Stimulated activated naive B cell treated with anti-CD40 and anti-IgM and Interleukin-4, amounts not matched to agents 10 μg/mL and 1 μg/mL and 100 μg/mL, for 72 hours (primary cell): ENCODE measurements at regions not wholly inside any gene's neighbourhood (a gene's known extent, or its start where the extent isn't known, plus 50 kb on each side); places are given as distances from the start of the nearest gene placed in this dataset.
"Not testable (repeated sequence)": the region's sequence is repeated elsewhere in the genome, so short reads cannot be mapped to it uniquely, and the experiment has no call there.

ENCODE experiments used
- ATAC-seq, 2 donors: fragments of 150-1000 bp; cut with Tn5 transposase; replicated peaks; 2 replicates each; pipeline ENCODE4 v1.10.0; 2021; ENCODE audit warnings: moderate library complexity in 1 of 2
- DNase-seq: peaks from one replicate; pipeline ENCODE4 v3.0.0; 2021
- H3K27ac Mint-ChIP-seq: one replicate; pipeline ENCODE4 v1.8.0; 2022; ENCODE audit warnings: mild to moderate bottlenecking, mixed read lengths
- H3K27me3 Mint-ChIP-seq, 2 donors: one replicate each; pipeline ENCODE4 v1.8.0; 2022; ENCODE audit warnings: mixed read lengths in 2 of 2
- H3K36me3 Mint-ChIP-seq, 2 donors: one replicate each; pipeline ENCODE4 v1.8.0; 2022; ENCODE audit warnings: mixed read lengths in 2 of 2, mild to moderate bottlenecking in 1 of 2
- H3K4me1 Mint-ChIP-seq, 2 donors: one replicate each; pipeline ENCODE4 v1.8.0; 2022; ENCODE audit warnings: mixed read lengths in 2 of 2, mild to moderate bottlenecking in 1 of 2
- H3K4me3 Mint-ChIP-seq, 2 donors: one replicate each; pipeline ENCODE4 v1.8.0; 2022; ENCODE audit warnings: mild to moderate bottlenecking in 2 of 2, mixed read lengths in 2 of 2, moderate library complexity in 1 of 2
- H3K9me3 Mint-ChIP-seq, 2 donors: one replicate each; pipeline ENCODE4 v1.8.0; 2022; ENCODE audit warnings: mixed read lengths in 2 of 2, mild to moderate bottlenecking in 1 of 2

DNA sequence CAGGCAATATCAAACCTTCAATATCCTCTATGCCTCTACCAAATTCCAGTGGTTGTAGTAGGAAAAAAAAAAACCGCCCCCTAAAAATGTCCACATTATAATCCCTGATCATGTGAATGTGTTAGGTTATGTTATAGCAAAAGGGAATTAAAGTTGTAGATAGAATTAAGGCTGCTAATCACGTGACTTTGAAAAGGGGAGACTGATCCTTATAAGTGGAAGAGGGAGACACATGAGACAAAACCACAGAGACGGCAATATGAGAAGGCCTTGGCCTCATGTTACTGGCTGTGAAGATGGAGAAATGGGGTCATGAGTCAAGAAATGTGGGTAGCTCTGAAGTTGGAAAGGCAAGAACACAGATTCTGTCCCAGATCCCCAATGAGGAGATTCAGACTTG, 1711.3 kb downstream of the KHDRBS2 start:
- not testable (repeated sequence) for H3K27ac Mint-ChIP-seq, H3K36me3 Mint-ChIP-seq, H3K27me3 Mint-ChIP-seq, ATAC-seq, H3K4me3 Mint-ChIP-seq, H3K4me1 Mint-ChIP-seq, DNase-seq
- H3K9me3 Mint-ChIP-seq, result peaks cover 13 to 17% of the 10 kb centered on the region in 2 donors

- ATAC-seq, DNase-seq, H3K4me1 Mint-ChIP-seq, H3K27ac Mint-ChIP-seq, H3K4me3 Mint-ChIP-seq, H3K27me3 Mint-ChIP-seq, H3K36me3 Mint-ChIP-seq: not testable (repeated sequence)
- H3K9me3 Mint-ChIP-seq, result peaks cover 13 to 17% of the 10 kb centered on the region in 2 donors
These were observed 1713.4 kb downstream of the KHDRBS2 start for GRCh38 chr6:60572607-60573006.

GRCh38 chr6:60571293-60572016, 1714.6 kb downstream of the KHDRBS2 start:
- H3K4me3 Mint-ChIP-seq, H3K27ac Mint-ChIP-seq, DNase-seq, H3K4me1 Mint-ChIP-seq, ATAC-seq, H3K27me3 Mint-ChIP-seq, H3K36me3 Mint-ChIP-seq: not testable (repeated sequence)
- H3K9me3 Mint-ChIP-seq, result peaks cover 11 to 14% of the 10 kb centered on the region in 2 donors

DNA sequence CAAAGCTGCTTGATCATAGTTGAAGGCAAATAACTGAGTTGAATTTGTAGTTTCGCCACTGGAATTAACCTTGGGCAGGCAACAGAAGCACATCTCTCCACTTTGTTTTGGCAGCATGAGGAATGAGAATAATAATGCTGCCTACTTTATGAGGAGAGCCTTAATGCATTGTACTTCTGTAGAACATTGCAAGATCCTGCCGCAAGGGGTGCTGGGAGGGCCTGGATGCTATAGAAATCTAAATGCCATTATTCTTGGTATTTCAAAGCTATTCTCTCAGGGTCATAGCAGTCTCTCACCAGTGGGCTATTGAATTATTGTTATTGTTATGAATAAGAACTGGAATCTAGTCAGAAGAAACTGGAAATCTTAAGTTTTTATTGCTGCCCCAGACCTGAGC, 1715.4 kb downstream of the KHDRBS2 start:
- not testable (repeated sequence) for H3K36me3 Mint-ChIP-seq, H3K4me1 Mint-ChIP-seq, ATAC-seq, DNase-seq, H3K27ac Mint-ChIP-seq, H3K27me3 Mint-ChIP-seq, H3K4me3 Mint-ChIP-seq
- peaks cover 5 to 11% of the 10 kb centered on the region in 2 donors for H3K9me3 Mint-ChIP-seq

GRCh38 chr6:60567447-60568187, 1718.4 kb downstream of the KHDRBS2 start:
- not testable (repeated sequence) for H3K4me3 Mint-ChIP-seq, H3K27me3 Mint-ChIP-seq, H3K4me1 Mint-ChIP-seq, H3K27ac Mint-ChIP-seq, H3K36me3 Mint-ChIP-seq, ATAC-seq, DNase-seq
- H3K9me3 Mint-ChIP-seq, result peaks cover 3 to 14% of the 10 kb centered on the region in 2 donors

GRCh38 chr6:60566387-60566786, 1719.6 kb downstream of the KHDRBS2 start:
- H3K27me3 Mint-ChIP-seq, H3K4me1 Mint-ChIP-seq, ATAC-seq, H3K4me3 Mint-ChIP-seq, H3K27ac Mint-ChIP-seq, H3K36me3 Mint-ChIP-seq, DNase-seq: not testable (repeated sequence)
- peaks cover 3 to 11% of the 10 kb centered on the region in 2 donors for H3K9me3 Mint-ChIP-seq

- H3K4me3 Mint-ChIP-seq, ATAC-seq, H3K9me3 Mint-ChIP-seq, H3K4me1 Mint-ChIP-seq, H3K36me3 Mint-ChIP-seq, H3K27ac Mint-ChIP-seq, H3K27me3 Mint-ChIP-seq, DNase-seq: not testable (repeated sequence)
These were observed 1726.3 kb downstream of the KHDRBS2 start for GRCh38 chr6:60559702-60560101.

DNA sequence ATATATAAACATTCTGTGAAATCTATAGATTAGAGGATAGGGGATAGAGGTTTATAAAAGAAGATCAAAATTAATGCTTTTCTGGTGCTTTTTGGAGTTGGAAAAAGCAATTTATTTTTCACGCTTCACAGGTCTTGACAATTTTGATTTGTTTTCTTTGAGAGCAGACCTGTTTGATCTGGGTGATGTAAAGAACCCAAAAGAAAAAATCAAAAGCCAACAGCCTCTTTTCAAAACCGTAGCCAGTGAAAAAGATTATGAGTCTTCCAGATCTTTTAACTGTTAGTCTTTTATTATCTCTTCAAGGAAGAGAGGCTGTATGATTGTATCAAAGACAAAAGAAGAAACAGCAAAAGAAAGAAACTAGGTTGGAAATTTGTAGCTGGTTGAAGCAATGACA, 1738.7 kb downstream of the KHDRBS2 start:
- not testable (repeated sequence) for H3K4me3 Mint-ChIP-seq, H3K27ac Mint-ChIP-seq, H3K27me3 Mint-ChIP-seq, H3K4me1 Mint-ChIP-seq, H3K36me3 Mint-ChIP-seq, DNase-seq, ATAC-seq
- H3K9me3 Mint-ChIP-seq, result peaks cover 10 to 15% of the 10 kb centered on the region in 2 donors

- not testable (repeated sequence) for DNase-seq, H3K36me3 Mint-ChIP-seq, H3K27ac Mint-ChIP-seq, ATAC-seq, H3K9me3 Mint-ChIP-seq, H3K27me3 Mint-ChIP-seq, H3K4me1 Mint-ChIP-seq, H3K4me3 Mint-ChIP-seq
These were observed 1761.3 kb downstream of the KHDRBS2 start for GRCh38 chr6:60524770-60525169.

DNA sequence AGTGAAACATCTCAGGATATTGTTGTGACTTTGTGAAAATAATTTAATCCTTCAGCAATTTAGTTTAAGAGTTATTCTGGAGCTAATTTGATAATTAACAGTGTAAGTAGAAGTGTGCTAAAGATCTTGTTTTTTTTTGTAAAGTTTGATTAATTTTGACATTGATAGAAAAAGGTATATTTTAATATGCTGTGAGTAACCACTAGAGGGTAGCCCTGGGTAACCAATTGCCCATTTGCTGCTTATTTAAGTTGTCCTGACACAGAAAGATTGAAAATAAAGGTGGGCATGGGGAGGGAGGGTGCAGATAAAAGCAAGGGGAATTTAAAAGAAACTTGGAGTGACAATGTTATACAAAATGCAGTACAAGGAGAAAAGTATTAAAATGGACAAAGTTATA, 1808.3 kb downstream of the KHDRBS2 start:
- ATAC-seq, H3K4me3 Mint-ChIP-seq, DNase-seq, H3K9me3 Mint-ChIP-seq, H3K4me1 Mint-ChIP-seq, H3K27me3 Mint-ChIP-seq, H3K36me3 Mint-ChIP-seq, H3K27ac Mint-ChIP-seq: not testable (repeated sequence)

- not testable (repeated sequence) for H3K9me3 Mint-ChIP-seq, H3K27ac Mint-ChIP-seq, H3K36me3 Mint-ChIP-seq, DNase-seq, H3K27me3 Mint-ChIP-seq, H3K4me1 Mint-ChIP-seq, H3K4me3 Mint-ChIP-seq, ATAC-seq
These were observed 1812.2 kb downstream of the KHDRBS2 start for GRCh38 chr6:60473805-60474204.

DNA sequence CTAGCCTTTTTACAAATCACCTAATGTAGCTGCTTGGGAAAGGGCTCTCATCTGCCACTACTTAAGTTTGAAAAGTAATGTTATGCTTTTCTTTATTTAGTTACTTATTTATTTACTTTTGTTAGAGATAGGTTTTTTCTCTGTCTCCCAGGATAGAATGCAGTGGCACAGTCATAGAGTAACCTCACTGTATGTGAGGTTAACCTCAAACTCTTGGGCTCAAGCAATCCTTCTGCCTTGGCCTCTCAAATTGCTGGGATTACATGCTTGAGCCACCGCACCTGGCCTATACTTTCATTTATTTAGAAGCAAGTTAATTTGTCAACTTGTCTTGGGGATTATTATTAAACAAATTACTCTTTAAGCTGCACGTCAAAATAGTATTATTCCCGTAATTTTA, 1814.6 kb downstream of the KHDRBS2 start:
- H3K9me3 Mint-ChIP-seq, H3K36me3 Mint-ChIP-seq, DNase-seq, H3K4me1 Mint-ChIP-seq, ATAC-seq, H3K4me3 Mint-ChIP-seq, H3K27me3 Mint-ChIP-seq, H3K27ac Mint-ChIP-seq: not testable (repeated sequence)

DNA sequence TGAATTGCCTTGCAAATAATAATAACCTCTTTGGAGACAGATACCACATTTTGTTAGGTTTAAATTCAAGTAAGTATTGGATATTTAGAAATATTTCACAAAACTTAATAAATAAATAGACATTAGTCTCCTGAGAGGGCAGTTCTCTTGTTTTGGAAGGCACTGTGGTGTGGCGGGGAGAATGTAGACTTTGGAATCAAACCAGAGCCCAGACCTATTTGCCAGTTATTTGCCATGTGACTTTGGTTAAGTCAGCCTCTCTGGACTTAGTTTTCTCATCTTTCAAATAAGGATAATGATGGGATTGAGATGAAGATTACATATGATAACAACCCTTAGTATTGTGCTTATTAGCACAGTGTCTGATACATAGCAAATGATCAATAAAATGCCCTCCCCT, 1835.6 kb downstream of the KHDRBS2 start:
- not testable (repeated sequence) for H3K27me3 Mint-ChIP-seq, H3K9me3 Mint-ChIP-seq, H3K36me3 Mint-ChIP-seq, H3K4me3 Mint-ChIP-seq, H3K4me1 Mint-ChIP-seq, H3K27ac Mint-ChIP-seq, ATAC-seq, DNase-seq

DNA sequence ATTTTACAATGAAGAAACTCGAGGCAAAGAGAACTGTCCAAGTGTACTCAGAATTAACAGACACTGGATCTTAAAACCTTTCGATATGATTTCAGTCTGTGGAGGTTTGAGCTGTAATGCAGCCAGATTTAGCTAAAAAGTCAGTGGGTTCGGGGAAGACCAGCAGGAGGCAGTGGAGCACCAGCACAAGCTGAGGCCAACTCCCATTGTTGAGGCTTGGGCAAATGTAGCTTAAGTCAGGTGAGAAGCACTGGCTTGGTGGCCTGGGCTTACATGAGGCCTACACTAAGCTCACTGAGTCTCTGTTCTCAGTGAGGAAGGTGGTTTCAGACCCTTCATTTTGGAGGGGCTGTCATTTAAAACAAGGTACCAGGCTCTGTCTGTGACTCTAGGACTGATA, 1841.5 kb downstream of the KHDRBS2 start:
- not testable (repeated sequence) for H3K27me3 Mint-ChIP-seq, ATAC-seq, H3K27ac Mint-ChIP-seq, H3K4me3 Mint-ChIP-seq, DNase-seq, H3K4me1 Mint-ChIP-seq, H3K36me3 Mint-ChIP-seq, H3K9me3 Mint-ChIP-seq

DNA sequence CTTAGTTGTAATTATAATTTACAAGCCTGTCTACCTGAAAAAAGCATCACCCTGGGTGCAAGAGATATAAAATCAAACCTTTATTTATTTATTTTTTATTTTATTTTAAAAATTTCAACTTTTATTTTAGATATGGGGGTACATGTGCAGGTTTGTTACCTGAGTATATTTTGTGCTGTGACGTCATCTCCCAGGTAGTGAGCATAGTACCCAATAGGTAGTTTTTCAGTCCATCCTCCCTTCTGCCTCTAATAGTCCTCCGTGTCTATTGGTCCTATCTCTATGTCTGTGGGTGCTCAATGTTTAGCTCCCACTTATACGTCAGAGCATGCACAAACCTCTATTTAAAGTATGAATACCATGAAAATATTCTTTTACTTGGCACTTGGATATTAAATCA, 1846.3 kb downstream of the KHDRBS2 start:
- H3K4me1 Mint-ChIP-seq, H3K4me3 Mint-ChIP-seq, DNase-seq, H3K27me3 Mint-ChIP-seq, ATAC-seq, H3K36me3 Mint-ChIP-seq, H3K27ac Mint-ChIP-seq, H3K9me3 Mint-ChIP-seq: not testable (repeated sequence)
